Stimulated activated CD4-positive, alpha-beta T cell treated with anti-CD3 and anti-CD28 coated beads, Interleukin-4, amount 100 ng/mL, for 1 hour (primary cell): ENCODE measurements at regions not wholly inside any gene's neighbourhood (a gene's known extent, or its start where the extent isn't known, plus 50 kb on each side); places are given as distances from the start of the nearest gene placed in this dataset.
A peak's percentile ranks its signal among the peaks of the same experiment; 100 is the strongest.

Source experiments
- DNase-seq: peaks from one replicate; pipeline ENCODE4 v3.0.0-alpha.2; 2020

DNA sequence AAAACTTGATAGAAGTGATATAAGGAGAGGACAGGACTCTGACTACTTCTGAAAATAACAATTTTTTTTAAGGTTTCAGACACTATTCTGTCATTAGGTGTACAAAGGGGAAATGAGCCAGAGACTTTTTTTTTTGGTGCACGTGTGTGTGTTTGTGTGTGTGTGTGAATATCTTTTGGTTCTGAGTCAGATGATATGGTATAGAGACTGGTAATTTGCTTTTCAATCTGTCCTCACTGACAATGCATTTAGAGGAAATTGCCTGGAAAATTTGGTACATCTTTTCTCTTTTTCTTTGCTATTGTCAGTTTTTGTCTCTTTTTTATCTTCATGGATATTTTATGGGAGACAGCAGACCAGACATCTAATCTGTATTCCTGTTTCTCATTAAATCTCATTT, 59.3 kb downstream of the DDIT4L start:
- no peak for DNase-seq

DNA sequence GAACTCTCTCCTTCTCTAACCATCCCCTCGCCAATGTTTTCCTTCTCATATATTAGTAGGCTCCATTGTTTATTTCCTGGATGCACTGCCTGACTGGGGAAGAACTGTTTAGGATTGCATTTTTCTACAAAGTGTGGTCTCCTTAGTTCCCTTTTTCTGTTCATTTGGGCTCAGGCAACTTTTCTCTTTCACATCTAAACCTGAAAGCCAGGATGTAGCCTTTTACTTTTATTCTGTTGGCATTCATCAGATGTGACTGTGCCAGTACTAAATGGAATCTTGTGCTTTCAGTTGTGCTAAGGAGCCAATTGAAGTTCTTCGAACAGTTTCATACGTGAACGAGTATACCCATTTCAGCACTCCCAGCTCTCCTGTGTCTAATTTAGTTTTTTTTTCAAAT, 59.8 kb downstream of the DDIT4L start:
- DNase-seq: no peak

DNA sequence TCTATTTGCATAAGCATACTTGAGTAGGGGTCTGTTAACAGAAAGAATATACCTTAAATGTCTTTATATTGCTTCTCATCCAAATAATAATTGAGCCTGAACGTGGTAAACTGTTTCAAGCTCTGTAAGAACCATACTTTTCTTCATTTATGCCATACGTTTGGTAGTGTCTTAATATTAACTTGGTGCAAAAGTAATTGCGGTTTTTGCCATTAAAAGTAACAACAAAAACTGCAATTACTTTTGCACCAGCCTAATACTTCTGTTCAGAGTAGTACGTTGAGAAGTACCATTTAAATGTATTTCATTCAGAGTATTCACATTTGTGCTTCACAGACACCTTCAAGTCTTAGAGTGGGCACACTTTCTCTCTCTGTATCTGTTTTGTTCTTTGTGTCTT, 60.5 kb downstream of the DDIT4L start:
- no peak for DNase-seq

DNA sequence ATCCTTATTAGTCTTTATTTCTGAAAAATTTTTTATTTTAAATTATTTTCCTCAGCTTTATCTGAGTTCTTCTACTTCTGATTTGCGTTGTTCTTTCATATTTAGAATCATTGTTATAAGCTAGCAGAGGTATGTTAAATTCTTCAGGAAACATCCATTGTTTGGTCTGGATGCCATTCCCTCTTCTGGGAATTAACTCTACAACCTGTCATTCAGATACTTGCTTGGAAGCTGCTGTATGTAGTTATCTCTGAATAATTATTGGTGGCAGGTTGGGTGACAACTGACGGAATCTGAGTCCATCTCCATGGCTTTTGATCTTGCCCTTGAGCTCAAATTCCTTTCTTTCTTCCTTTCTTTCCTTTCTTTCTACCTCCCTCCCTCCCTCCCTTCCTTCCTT, 61.9 kb downstream of the DDIT4L start:
- no peak for DNase-seq

DNA sequence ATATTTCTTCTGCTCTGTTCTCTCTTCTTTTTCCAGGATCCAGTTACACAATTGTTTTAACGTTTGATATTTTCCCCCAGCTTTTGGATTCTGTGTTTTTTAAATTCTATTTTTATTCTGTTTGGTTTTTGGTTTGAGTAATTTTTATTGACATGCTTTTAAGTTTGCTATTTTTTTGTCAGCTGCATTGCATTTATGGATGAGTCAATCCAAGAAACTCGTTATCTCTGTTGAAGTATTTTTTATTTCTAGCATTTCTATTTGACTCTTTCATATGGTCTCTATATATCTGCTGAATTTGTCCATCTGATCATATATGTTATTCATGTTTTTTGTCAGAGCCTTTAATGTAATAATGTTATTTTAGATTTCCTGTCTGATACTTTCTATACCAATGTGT, 65.6 kb downstream of the DDIT4L start:
- DNase-seq: no peak

DNA sequence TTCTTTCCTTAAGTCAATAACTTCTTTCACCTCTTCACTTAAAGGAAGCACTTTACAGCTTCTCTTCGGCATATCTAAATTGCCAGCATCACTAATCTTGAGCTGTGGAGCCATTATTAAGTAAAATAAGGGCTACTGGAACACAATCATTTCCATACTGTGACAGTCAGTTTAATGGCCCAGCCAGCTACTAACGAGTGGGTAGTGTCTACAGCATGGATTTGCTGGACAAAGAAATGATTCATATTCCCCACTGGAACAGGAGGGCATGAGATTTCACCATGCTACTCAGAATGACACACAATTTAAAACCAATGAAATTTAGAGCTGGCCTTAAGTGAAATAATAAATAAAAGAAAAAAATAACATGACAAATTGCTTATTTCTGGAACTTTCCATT, 72.1 kb downstream of the DDIT4L start:
- no peak for DNase-seq

DNA sequence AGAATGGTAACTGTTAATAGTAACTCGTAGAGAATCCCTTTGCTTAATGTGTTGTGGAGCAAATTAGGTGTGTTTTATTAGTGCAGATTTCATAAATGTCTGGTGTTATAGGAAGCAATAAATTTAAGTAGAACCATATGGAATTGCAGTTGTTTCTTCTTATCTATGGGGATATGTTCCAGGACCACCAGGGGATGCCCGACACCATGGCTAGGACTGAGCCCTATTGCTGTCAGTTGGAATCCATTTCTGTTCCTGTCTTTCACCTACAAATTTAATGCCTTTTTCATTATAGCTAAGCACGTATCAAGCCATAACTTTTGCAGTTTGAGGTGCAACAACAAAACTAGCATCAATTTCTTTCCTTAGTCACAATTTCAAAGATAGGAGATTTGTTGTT, 72.5 kb downstream of the DDIT4L start:
- no peak for DNase-seq

DNA sequence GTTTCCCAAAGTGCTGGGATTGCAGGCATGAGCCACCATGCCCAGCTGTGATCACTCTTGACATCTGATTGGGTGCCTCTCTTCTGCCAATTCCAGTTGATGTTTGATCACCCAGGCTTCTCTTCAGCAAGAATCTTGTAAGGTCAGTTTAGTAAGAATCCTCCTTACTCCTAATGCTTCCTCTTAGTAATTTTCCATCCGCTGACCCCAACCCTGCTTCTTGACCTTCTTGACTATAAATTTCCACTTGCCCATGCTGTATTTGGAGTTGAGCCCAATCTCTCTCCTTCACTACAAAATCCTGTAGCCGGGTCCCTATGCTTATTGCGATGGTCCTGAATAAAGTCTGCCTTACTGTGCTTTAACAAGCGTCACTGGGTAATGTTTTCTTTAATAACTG, 75.4 kb downstream of the DDIT4L start:
- no peak for DNase-seq

DNA sequence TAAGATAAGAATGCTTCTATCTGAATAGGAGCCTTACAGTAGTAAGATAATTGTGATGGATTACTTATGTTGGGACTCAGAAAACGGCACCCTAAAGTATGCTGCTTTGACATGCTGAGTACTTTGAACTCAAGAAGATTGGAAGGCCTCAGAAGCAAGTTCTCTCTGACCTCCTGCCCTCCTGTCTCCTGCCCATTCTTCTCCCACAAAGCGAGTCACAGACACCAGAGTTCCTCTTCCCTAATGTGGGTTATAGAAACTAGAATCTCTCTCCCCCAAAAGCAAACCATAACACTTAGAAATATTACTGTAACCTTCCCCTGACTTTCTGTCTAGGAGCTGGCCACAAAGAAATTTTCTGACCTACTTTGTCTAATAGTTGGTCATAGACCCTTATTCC, 76.5 kb downstream of the DDIT4L start:
- DNase-seq: no peak

DNA sequence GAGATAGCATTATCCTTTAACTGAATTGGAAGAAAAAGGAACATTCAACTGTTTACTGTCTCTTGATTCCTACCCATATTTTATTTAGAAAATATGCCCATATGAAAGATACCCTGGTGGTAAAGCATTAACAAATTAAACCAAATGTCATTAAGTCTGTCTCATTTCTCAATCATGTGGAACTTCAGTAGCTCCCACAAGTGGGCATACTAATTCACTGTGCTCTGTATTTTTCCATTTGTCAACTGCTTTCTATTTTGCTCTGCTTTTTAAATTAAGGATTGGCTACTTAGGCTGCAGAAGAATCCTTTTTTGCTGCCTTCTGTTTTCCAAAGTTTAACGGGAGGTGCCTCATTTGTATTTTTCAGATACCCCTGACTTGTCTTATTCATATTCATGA, 77.2 kb downstream of the DDIT4L start:
- no peak for DNase-seq

DNA sequence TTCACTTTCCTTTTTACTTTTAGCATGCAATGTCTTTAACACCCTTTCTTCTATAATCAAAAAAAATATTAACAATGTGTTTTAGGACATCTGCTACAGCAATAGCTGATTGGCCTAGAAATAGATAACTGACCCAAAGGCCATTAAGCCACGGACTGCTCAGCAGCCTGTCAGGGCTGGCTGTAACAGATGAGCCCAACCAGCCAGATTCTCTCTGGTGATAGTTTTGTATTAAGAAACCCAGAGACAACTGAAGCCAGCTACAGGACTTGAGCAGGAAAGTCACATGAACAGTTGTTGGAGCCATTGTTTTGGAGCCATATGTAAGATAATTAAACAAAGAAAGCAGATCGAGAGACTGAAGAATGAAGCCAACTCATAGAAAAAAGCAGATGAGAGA, 80.3 kb downstream of the DDIT4L start:
- DNase-seq: no peak

DNA sequence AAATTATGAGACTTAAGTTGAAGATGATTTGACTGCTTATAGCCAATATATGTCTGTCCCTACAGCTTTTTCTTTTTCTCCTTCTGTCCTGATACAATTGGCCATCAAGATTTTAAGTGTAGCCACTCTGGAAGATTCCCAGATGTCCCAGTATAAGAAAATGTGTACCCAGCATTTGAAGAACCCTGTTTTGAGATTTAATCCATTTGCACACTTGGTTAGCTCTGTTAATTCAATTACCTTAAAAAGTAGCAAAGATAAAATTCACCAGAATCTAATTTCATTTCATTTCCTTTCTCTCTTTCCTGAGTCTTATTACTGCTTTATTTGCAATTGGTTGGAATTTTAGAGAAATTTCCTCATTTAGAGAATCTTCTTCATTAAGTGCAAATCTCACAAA, 81.4 kb downstream of the DDIT4L start:
- DNase-seq: no peak

DNA sequence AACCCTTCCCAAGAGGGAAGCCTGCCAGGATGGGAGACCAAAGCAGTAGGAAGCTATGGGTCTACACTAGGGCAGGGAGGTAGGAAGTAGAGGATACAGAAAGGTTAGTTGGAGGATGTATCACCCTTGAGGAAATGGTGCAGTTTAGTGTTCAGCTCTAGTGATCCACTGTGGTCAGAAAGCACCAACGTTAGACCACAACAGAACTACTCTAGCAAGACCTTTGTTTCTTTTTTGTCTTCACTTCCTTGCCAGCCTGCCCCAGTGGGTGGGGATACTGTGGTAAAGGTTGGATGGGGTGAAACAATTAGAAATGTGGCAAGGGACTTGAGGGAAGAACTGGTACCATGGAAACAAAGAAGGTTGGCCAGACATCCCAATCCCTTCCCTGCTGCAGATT, 83.3 kb downstream of the DDIT4L start:
- DNase-seq: no peak

DNA sequence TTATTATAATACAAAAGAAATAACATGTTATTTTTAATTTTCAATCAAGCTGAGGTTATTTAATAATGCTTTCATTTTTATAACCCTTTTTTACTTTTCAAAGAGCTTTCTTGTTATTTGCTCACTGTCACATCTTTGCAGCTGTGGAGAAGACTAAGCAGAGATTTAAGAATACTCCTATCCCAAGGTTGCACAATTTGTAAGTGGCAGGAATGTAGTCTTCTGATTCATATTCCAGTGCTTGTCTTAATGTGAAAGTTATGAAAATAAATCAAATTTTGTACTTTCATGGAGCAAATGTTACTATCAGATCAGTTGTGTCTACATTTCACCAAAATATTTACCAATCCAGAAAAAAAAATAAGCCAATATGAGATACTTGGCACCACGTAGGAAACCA, 86.6 kb downstream of the DDIT4L start:
- DNase-seq: no peak

DNA sequence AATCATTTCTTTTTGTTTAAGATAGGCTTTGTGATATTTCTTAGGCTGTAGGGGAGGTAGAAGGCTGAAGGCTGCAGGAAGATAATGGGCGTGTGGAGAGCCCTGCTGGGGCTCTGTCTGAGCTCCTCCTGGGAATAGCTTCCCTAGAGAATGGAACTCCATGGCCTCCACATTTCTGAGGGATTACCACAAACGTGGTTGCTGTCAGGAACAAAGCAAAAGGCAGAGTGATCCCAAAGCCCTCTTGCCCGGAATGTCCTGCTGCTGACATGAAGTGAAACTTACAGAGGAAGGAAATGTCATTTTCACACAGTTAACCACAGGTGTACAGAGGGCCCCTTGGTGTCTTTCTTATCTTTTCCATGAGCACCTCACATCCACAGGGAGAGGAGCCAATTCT, 89.3 kb downstream of the DDIT4L start:
- no peak for DNase-seq

DNA sequence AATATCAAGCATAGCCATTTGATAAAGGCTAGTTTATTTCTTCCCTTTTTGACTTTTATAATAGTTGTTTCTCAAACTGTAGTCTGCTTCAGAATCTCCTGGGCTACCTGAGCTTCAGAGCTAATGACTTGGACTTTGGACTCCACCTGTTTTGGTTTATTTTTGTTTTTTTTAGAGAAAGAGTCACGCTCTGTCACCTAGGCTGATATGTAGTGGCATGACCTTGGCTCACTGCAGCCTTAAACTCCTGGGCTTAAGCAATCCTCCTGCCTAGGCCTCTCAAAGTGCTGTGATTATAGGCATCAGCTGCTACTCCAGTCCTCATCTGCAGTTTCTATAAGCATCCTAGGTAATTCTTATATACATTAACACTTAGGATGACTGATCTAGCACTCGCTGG, 90.5 kb downstream of the DDIT4L start:
- no peak for DNase-seq

DNA sequence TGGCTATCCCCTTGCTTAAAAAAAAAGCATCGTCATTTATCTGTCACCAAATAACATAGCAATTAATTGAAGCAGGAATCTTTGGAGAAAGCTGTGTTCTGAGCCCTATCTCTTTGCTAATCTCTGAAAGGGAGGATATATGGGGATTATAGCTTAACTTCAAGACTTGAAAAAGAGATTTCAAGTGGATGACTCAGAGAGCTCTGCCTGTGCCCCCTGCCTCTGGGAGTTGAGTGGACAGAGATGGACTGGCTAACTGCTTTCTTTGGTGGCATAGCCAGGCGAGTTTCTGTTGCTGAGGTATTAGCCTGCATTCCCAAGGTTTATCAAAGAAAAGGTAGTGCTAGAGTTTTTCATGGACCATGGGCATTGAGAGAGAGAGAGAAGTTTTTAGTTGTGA, 91.6 kb downstream of the DDIT4L start:
- DNase-seq: no peak

DNA sequence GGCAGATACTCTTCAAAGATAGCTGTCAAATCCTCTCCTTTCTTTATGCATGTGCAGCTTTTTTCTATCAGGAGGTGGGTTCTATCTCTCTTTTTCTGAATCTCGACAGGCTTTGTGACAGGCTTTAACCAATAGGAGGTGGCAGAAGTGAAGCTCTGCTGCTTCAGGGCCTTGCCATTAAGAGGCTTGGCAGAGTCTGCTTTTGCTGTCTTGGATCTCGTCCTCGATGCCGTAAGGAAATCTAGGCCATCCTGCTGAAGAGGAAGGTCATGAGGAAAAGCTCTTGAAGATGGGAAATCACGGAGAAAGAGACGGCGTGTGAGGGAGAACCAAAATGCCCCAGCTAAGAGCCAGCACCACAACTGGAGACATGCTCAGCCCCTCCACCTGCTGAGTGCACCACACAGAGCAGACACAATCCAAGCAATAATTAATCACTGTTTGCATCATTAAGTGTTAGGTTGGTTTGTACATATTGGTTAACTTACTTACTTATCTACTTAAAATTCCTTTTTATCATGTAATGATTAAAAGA, 92.2 kb downstream of the DDIT4L start:
- DNase-seq: no peak

DNA sequence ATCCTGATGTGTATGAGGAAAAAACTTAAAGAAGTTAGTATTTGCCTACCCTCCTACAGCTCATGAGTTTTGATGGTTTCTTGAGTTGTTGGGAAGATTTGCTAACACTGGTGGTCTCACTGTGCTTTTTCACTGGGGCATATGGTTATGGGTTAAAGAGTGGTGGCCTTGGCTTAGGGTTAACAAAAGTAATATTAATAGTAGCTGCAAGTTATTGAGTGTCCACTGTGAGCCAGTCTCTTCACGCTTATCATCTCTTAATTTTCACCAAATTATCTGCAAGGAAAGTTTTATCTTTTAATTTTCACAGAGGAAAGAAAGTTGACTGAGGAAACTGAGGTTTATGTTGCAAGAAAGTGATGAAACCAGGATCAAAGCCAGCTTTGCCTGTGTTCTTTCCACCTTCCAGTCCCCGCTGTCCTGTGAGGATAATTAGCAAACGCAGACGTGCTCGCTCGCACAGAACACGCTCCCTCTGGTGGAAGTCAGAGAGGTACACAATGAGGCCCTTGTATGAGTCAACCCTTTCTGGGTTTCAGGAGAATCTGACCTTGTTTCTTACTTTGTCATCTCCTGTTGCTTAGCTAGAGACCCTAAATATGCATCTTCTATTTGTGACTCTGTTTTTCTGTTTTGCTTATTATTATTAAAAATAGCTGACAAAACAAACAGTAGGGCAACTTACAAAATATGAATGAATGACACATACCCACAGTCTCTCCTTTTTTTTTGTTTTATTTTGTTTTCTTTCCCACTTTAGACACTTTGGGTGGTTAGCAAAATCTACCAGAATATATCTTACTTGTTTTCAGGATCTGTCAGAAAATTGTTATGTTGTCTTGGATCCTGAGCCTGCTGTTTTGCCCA, 94.3 kb downstream of the DDIT4L start:
- peak; percentile 49 for DNase-seq

DNA sequence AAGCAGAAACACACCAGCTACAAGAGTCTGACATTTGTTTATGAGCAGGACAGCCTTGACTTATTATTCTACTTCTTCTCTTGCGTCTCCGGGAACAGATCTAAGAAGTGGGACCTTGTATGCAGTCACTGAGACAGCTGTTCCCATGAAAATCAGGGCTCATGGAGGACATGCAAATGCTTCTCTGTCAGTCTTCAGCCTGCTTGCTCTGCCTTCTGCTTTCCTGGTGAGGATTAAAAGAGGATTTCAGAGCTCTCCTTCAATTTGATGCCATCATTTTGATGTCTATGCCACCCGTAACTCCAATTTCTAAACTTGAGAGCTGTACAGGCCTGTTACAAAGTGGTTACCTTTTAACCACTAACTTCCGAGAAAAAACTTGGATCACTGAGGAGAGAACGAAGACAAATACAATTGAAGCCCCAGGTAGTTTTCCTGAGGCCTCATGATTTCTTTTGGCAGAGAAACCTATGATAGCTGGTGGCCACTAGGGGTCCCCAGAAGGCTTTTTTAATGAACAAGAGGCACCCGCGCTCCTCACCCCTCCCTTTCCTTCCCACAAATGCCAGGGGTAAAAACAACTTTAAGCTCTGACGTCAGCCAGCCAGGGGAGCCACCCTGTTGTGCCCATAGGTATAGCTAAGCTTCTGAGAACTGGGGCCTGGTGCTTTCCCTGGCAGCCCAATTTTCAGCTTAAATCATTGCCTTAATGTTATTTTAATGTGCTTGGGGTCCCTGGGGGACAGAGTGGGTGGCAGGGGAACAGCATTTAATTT, 97.0 kb downstream of the DDIT4L start:
- peak; percentile 77 for DNase-seq

DNA sequence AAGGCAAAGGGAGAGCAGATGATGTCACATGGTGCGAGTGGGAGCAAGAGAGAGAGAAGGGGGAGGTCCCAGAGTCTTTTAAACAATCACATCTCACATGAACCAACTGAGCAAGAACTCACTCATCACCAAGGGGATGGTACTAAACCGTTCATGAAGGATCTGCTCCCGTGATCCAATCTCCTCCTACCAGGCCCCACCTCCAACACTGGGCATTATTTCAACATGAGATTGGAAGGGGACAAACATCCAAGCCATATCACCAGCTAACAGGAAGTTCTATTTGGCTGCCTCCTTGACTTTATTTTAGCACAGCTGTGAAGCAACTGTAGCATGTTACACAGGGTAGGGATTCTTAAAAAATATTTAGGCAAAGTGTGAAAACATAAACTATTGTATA, 102.5 kb downstream of the DDIT4L start:
- DNase-seq: no peak

DNA sequence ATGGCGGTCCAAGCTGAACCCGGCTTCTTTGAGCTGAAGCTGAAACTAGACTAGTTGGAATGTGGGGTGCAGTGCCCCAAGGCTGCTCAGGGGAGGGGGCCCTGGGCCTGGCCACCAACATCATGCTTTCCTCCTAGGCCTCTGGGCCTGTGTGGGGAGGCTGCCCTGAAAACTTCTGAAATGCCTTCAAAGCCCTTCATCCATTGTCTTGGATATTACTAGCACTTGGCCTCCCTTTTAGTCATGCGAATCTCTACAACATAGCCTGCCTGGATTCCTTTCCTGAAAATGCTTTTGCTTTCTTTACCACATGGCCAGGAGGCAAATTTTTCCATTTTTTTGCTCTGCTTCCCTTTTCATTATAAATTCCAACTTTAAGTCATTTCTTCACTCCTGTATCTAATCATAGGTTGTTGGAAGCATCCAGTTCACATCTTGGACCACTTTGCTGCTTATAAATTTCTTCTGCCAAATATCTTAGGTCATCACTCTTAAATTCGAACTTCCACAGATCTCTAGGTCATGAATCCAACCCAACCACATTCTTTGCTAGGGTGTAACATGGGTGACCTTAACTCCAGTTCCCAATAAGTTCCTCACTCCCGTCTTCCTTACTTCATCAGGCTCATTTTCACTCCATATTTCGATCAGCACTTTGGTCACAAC, 103.4 kb downstream of the DDIT4L start:
- no peak for DNase-seq

DNA sequence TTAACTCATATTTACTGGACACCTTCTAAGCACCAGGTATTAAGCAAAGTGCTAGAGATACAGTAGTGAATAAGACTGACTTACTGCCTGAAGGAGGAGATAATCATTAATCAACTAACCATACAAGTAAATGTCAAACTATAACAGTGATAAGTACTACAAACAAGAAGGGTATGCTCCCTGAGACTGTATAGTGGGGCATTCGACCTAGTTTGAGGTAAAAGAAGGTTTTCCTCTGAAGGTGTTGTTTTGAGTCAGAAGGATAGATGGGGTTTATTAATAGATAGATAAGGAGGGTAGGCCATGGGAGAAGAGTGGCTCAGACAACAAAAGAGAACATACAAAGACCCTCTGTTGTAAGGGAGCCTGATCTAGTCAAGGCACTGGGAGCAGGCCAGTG, 105.4 kb downstream of the DDIT4L start:
- DNase-seq: no peak

DNA sequence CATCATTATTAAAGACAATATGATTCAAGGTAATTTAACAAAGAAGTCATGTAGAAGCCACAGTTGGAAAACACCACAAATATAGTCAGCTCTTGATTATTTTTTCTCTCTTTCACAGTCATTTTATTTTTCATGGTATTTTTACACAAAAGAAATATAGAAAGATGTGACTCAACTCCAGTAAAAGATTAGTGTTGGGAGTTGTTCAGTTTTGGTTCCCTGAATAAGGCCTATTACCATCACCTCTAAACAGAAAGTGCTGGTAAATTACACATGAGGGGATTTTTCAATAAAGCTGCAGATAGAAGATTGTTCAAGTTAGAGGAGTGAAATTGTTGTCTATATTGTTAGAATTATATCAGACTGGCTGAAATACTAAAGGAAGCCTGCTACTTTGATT, 107.0 kb downstream of the DDIT4L start:
- no peak for DNase-seq
